Osteocyte (in vitro differentiated cells): ENCODE measurements at regions not wholly inside any gene's neighbourhood (a gene's known extent, or its start where the extent isn't known, plus 50 kb on each side); places are given as distances from the start of the nearest gene placed in this dataset.
"Not testable (repeated sequence)": the region's sequence is repeated elsewhere in the genome, so short reads cannot be mapped to it uniquely, and the experiment has no call there.

Experiments used
- DNase-seq: peaks from one replicate; pipeline ENCODE4 v3.0.0; 2021; ENCODE audit warnings: mixed read lengths; ENCODE audit not compliant: unreplicated experiment; ENCODE audit errors: extremely low spot score
- H3K27ac Mint-ChIP-seq: one replicate; pipeline ENCODE4 v1.8.0; 2021; ENCODE audit warnings: mild to moderate bottlenecking, mixed read lengths; ENCODE audit not compliant: unreplicated experiment
- H3K27me3 Mint-ChIP-seq: one replicate; pipeline ENCODE4 v1.8.0; 2021; ENCODE audit warnings: mixed read lengths; ENCODE audit not compliant: unreplicated experiment
- H3K36me3 Mint-ChIP-seq: one replicate; pipeline ENCODE4 v1.8.0; 2021; ENCODE audit warnings: mixed read lengths; ENCODE audit not compliant: unreplicated experiment
- H3K4me1 Mint-ChIP-seq: one replicate; pipeline ENCODE4 v1.8.0; 2021; ENCODE audit warnings: mixed read lengths; ENCODE audit not compliant: unreplicated experiment
- H3K4me3 Mint-ChIP-seq: one replicate; pipeline ENCODE4 v1.8.0; 2021; ENCODE audit warnings: mild to moderate bottlenecking, moderate library complexity, mixed read lengths; ENCODE audit not compliant: unreplicated experiment
- H3K9me3 Mint-ChIP-seq: one replicate; pipeline ENCODE4 v1.8.0; 2021; ENCODE audit warnings: mixed read lengths; ENCODE audit not compliant: unreplicated experiment
- CTCF ChIP-seq: fragments of 200-600 bp; sonication (generic); IDR thresholded peaks from 2 replicates; pipeline ENCODE4 v1.5.0; 2021; ENCODE audit warnings: antibody characterized with exemption, mild to moderate bottlenecking, moderate library complexity

DNA sequence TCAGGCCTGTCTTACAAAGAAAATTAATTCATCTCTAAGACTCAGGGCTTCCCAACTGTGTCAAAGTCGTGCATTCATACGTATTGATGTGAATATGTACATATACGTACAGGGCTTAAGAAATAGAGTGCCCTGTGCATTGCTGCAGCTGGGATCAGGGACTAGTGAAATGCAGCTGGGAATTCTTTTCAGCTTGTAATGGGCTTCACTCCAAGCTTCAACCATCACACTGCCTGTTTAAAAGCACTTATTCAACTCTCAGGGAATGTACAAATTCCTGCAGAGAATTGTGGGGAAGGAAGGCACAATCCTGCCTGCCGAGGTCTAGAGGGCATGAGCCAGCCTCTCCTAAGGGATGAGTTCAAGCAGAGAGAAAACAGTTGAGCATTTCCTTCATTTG lies 59.6 kb upstream of the MAN2A1 start:
- Mint-ChIP-seq H3K9me3 (no peaks in the 10 kb centered on the region), H3K4me1 (peaks cover 18% of the 10 kb centered on the region), H3K36me3 (no peaks in the 10 kb centered on the region), H3K27ac (peak overlapping the region; percentile 57), H3K4me3 (no peak overlapping the region), H3K27me3 (peaks cover 12% of the 10 kb centered on the region)
- no peak for DNase-seq
- TF ChIP-seq CTCF, result no peak

GRCh38 chr5:109628591-109628990 lies 61.1 kb upstream of the MAN2A1 start:
- TF ChIP-seq CTCF, result no peak
- Mint-ChIP-seq H3K4me1 (peaks cover 18% of the 10 kb centered on the region), H3K27ac (no peak overlapping the region), H3K36me3 (no peaks in the 10 kb centered on the region), H3K27me3 (peaks cover 13% of the 10 kb centered on the region), H3K9me3 (no peaks in the 10 kb centered on the region), H3K4me3 (no peak overlapping the region)
- no peak for DNase-seq

GRCh38 chr5:109621266-109621665 lies 68.5 kb upstream of the MAN2A1 start:
- not testable (repeated sequence) for H3K36me3 Mint-ChIP-seq, H3K4me1 Mint-ChIP-seq, H3K27ac Mint-ChIP-seq, H3K4me3 Mint-ChIP-seq, H3K9me3 Mint-ChIP-seq, DNase-seq
- H3K27me3 Mint-ChIP-seq, result peaks cover 23% of the 10 kb centered on the region

GRCh38 chr5:109620651-109621050 lies 69.1 kb upstream of the MAN2A1 start:
- no peak for TF ChIP-seq CTCF
- no peaks in the 10 kb centered on the region for H3K36me3 Mint-ChIP-seq
- DNase-seq, result no peak
- peaks cover under 1% of the 10 kb centered on the region for H3K4me1 Mint-ChIP-seq
- H3K27ac Mint-ChIP-seq, result no peak overlapping the region
- no peaks in the 10 kb centered on the region for H3K9me3 Mint-ChIP-seq
- no peak overlapping the region for H3K4me3 Mint-ChIP-seq
- H3K27me3 Mint-ChIP-seq, result peaks cover 17% of the 10 kb centered on the region

DNA sequence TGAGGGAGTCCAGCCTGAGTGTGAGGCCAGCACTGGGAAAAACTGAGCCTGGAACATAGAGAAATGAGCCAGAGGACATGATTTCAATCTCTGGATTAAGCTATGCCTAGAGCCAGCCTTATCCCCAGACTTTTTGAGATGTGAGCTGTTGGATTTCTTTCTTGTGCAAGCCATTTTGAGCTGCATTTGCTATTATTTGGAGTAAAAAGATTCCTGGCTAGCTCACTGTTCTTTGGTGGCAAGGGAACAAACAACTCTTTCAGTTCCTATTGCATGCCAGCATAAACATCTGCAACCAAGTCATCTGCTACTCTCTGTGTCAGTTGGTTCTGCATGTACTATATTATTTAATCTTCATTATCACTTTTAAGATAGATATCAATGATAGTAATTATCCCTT lies 70.1 kb upstream of the MAN2A1 start:
- Mint-ChIP-seq H3K4me3 (no peak overlapping the region), H3K27ac (no peak overlapping the region), H3K27me3 (peaks cover 10% of the 10 kb centered on the region), H3K4me1 (peaks cover 3% of the 10 kb centered on the region), H3K36me3 (no peaks in the 10 kb centered on the region), H3K9me3 (no peaks in the 10 kb centered on the region)
- no peak for DNase-seq
- no peak for TF ChIP-seq CTCF

GRCh38 chr5:109619021-109619460 lies 70.7 kb upstream of the MAN2A1 start:
- no peak for DNase-seq
- Mint-ChIP-seq H3K27me3 (peaks cover 10% of the 10 kb centered on the region), H3K27ac (no peak overlapping the region), H3K4me3 (no peak overlapping the region), H3K36me3 (no peaks in the 10 kb centered on the region), H3K4me1 (peaks cover 3% of the 10 kb centered on the region), H3K9me3 (no peaks in the 10 kb centered on the region)
- TF ChIP-seq CTCF, result no peak
